VCaP (cell line): ENCODE measurements at regions not wholly inside any gene's neighbourhood (a gene's known extent, or its start where the extent isn't known, plus 50 kb on each side); places are given as distances from the start of the nearest gene placed in this dataset.

Source experiments
- H3K27ac ChIP-seq: fragments of 450-650 bp; 2 replicates; pipeline ENCODE4 v1.5.1; 2017
- TF ChIP-seq, protein P1 (sequence below): fragments of 450-650 bp; conservative IDR thresholded peaks from 2 replicates; pipeline ENCODE4 v1.5.1; 2017; ENCODE audit warnings: mild to moderate bottlenecking, moderate library complexity

DNA sequence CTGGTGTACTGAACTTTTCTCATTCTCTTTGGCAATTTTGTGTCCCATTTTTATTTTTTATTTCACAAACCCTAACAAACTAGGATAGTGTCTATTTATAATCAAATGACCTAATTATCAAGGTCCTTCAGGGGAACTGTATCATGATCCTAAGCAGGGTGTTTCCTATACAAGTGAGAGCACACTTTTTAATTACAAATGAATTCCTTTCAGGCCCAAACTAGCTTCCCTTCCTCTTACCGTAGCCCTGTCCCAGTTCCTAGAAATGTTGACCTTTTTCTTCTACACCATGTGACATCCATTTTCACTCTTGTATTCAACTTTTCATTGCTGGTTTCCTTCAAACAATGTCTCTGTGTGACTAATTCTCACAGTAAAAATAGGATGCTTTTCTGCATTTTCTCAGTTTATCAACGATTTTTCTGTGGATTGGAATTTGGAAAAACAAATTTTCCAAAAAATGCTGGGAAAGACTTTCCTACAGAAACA is 411.4 kb downstream of the CCDC91 start:
- no peak overlapping the region for H3K27ac ChIP-seq
- TF ChIP-seq, protein P1, sequence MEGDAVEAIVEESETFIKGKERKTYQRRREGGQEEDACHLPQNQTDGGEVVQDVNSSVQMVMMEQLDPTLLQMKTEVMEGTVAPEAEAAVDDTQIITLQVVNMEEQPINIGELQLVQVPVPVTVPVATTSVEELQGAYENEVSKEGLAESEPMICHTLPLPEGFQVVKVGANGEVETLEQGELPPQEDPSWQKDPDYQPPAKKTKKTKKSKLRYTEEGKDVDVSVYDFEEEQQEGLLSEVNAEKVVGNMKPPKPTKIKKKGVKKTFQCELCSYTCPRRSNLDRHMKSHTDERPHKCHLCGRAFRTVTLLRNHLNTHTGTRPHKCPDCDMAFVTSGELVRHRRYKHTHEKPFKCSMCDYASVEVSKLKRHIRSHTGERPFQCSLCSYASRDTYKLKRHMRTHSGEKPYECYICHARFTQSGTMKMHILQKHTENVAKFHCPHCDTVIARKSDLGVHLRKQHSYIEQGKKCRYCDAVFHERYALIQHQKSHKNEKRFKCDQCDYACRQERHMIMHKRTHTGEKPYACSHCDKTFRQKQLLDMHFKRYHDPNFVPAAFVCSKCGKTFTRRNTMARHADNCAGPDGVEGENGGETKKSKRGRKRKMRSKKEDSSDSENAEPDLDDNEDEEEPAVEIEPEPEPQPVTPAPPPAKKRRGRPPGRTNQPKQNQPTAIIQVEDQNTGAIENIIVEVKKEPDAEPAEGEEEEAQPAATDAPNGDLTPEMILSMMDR = no peak

DNA sequence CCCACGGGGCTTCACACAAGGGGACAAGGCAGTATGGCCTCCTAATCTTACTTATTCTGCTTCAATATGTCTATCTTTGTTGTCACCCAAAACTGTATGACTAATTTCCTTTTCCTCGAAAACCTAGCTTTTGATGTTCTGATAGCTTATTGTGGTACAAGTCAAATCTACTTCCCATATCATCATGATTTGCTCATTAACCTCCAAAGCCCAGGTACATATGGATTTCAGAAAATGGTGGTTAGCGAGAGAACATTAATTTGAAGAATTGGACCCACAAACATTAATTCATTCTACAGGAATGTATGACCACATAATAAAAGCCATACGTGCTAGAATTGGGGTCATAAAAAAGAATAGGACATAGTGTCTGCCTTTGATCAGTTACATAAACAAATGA is 412.5 kb downstream of the CCDC91 start:
- TF ChIP-seq, protein P1 = no peak

DNA sequence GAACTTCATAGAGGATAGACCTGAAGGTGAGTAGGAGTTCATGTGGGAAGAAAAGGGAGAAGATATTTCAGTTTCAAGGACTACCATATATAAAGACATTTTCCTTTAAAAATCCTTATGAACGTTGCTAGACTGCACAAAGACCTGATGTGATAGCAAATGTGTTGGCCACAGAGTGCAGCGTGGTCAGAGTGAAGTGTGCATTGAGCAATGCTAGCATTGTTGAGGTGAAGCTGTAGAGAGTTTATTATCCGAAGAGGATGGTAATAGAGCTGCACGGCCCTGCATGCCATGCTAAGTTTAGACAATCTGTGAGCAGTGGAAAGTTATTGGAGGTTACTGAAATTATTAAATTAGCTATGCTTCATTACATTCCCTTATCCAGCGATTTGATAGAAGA is 413.0 kb downstream of the CCDC91 start:
- H3K27ac ChIP-seq = no peak overlapping the region
- TF ChIP-seq, protein P1 = no peak

More for the DNA sequence above, 412.5 kb downstream of the CCDC91 start:
- no peak overlapping the region for H3K27ac ChIP-seq

DNA sequence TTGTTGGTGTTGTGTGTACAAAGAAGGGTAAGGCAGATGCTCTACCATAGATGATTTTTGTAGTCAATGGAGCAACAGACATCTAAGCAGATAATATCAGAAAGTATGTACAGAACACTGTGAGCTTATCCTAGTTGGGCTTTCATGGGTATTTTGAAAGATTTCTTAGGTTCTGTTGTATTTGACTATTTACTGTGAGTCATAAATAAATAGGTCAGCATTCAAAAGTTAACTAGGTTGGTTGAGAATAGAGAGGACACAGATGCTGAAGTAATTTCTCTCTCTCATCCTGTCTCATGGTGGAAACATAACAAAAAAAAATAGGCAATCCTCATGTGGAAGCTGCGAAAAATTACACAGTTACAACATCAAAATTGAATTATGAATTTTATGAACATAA is 413.5 kb downstream of the CCDC91 start:
- no peak overlapping the region for H3K27ac ChIP-seq
- TF ChIP-seq, protein P1 = no peak

DNA sequence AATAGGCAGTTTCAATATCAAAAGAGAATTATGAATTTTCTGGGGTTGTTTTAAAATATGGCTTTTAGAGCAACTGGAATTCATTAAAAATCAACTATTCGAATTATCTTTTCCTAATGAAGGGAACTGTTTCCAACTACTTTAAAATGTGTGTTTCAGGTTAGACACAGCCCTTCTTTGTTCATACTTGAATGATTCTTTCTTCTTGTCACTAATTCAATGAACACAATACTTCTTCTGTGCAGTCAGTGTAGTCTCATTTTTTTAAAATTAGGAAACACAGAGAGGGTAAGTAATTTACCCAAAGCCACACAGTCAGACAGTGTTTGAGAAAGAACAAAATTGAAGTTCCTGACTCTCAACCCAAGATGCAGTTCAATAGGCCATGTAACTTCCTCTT is 414.0 kb downstream of the CCDC91 start:
- TF ChIP-seq, protein P1 = no peak
- no peak overlapping the region for H3K27ac ChIP-seq

DNA sequence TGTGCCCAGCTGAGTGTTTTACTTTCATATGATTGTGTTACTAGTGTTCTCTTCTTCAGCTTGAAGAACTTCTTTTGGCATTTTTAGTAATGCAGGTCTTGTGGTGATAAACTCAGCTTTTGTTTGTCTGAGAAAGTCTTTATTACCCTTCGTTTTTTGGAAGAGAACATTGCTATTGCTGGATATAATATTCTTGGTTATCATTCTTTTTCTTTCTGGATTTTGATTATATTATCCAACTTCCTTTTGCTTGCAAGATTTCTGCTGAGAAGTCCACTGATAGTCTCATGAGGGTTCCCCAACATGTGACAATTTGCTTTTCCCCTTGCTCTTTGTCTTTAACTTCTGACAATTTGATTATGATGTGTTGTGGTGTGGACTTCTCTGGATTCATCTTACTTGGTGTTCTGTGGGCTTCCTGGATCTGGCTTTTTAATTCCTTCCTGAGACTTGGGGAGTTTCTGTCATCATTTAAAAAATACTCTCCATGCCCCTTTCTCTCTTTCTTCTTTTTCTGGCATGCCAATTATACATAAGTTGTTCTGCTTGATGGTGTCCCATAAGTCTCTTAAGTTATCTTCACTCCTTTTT is 416.8 kb downstream of the CCDC91 start:
- H3K27ac ChIP-seq = no peak overlapping the region
- TF ChIP-seq, protein P1 = no peak

DNA sequence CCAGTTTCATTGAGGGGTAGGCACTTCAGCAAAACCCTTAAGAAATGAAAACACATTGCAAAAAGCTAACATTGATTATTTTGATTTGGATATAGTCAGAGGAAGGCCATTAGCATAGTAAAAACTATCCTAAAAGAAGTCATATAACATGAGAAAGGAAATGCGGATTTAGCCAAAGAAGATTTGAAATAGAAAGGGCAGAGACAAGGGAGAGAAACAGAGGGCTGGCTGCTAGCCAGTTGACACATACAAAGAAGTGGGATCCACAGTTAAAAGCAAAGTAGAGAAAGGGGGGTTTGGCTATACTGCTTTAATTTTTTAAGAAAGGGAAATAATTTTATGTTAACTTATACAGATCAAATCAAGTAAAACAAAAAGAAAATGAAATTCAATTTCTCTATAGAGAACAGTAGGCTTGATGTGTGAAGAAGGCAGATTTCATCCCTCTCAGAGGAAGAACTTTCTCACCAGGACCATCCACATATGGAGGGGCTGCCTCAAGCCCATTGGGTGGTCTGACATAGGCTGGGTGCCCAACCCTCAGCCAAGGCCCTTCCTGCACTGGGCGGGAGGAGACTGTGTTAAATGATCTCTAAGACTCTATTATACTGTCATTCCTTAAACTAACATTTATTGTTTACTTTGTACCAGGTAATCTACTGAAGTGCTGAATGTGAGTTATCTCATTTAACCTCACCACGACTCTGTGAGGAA is 420.3 kb downstream of the CCDC91 start:
- no peak overlapping the region for H3K27ac ChIP-seq
- TF ChIP-seq, protein P1 = no peak
